Liver (tissue), 2 donors: ENCODE measurements at regions not wholly inside any gene's neighbourhood (a gene's known extent, or its start where the extent isn't known, plus 50 kb on each side); places are given as distances from the start of the nearest gene placed in this dataset.

Experiments used
- CTCF ChIP-seq: fragments of 150-350 bp; IDR thresholded peaks from 2 replicates; pipeline ENCODE4 v1.5.1; 2017; ENCODE audit warnings: improper control_type of control experiment, low read depth, low read length; ENCODE audit not compliant: missing input control
- REST ChIP-seq: IDR thresholded peaks from 2 replicates; pipeline ENCODE4 v1.6.1; 2016; ENCODE audit warnings: antibody characterized with exemption, mild to moderate bottlenecking
- YY1 ChIP-seq: IDR thresholded peaks from 2 replicates; pipeline ENCODE4 v1.6.1; 2016; ENCODE audit warnings: antibody characterized with exemption, mild to moderate bottlenecking
- donor health status: healthy.

GRCh38 chr2:220025207-220025606, 397.8 kb downstream of the SLC4A3 start:
- no peak for TF ChIP-seq CTCF
- TF ChIP-seq REST: no peak
- no peak for TF ChIP-seq YY1
